Urinary bladder (tissue), 3 donors: ENCODE measurements at regions not wholly inside any gene's neighbourhood (a gene's known extent, or its start where the extent isn't known, plus 50 kb on each side); places are given as distances from the start of the nearest gene placed in this dataset.

Experiments
- DNase-seq: peaks from one replicate; pipeline ENCODE4 v3.0.0-alpha.2; 2015; ENCODE audit errors: extremely low spot score
- H3K27ac ChIP-seq: one replicate; pipeline ENCODE4 v1.5.1; 2013; ENCODE audit warnings: low read depth, mild to moderate bottlenecking, moderate library complexity
- H3K36me3 ChIP-seq: one replicate; pipeline ENCODE4 v1.6.1; 2013; ENCODE audit warnings: mild to moderate bottlenecking, moderate library complexity; ENCODE audit not compliant: insufficient read depth
- H3K4me1 ChIP-seq: one replicate; pipeline ENCODE4 v1.6.1; 2013; ENCODE audit warnings: mild to moderate bottlenecking, moderate library complexity; ENCODE audit not compliant: insufficient read depth
- H3K4me3 ChIP-seq: one replicate; pipeline ENCODE4 v1.5.1; 2013; ENCODE audit warnings: low read depth, low read length
- WGBS: extraction: QIAGEN DNeasy Blood & Tissue Kit; methylation state at CpG from one replicate; pipeline ENCODE4 v1.1.7; 2013; 5-methylcytosine and 5-hydroxymethylcytosine counted together
- donor health status: healthy with polysubstance abuse.
- donor health status: healthy.

DNA sequence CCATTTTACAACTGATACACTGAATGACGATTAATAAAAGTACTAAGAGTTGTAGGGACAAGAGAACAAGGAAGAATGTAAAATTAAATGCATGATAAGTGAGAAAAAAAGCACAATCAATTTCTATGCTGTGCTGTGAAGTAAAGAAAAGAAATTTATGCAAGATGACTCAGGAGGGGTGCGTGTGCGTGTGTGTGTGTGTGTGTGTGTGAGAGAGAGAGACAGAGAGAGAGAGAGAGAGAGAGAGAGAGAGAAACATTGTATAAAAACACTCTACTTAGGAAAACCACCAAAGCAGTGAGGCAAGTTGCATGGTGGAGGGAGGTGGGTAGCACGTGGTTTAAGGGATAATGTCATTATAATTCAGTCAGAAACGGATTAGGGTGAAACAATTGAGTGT, 580.8 kb upstream of the ALCAM start:
- no peaks in the 10 kb centered on the region for H3K4me1 ChIP-seq
- DNase-seq: no peak
- 87% methylated on average over 5 of the region's 5 CpGs for WGBS
- no peak overlapping the region for H3K27ac ChIP-seq
- H3K4me3 ChIP-seq: no peak overlapping the region
- no peaks in the 10 kb centered on the region for H3K36me3 ChIP-seq

DNA sequence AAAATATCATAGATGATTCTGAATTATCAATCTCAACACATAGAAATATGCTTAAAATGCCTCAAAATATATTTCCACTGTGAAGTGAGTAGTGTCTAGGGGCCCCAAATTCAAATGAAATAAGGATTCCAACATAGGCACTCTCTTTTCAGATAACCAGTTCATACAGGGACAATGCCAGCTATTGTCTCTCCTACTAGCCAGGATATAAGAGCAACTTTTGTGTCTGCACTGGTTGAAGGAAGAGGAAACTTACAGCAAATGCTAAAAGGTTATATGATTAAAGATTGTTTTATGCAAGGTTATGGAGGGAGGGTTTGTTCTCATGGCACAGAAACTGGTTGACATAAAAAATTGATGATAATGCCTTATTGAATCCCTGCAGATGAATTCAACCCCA, 579.4 kb upstream of the ALCAM start:
- Histone ChIP-seq H3K4me3 (no peak overlapping the region), H3K36me3 (no peaks in the 10 kb centered on the region), H3K4me1 (no peaks in the 10 kb centered on the region), H3K27ac (no peak overlapping the region)
- no peak for DNase-seq

DNA sequence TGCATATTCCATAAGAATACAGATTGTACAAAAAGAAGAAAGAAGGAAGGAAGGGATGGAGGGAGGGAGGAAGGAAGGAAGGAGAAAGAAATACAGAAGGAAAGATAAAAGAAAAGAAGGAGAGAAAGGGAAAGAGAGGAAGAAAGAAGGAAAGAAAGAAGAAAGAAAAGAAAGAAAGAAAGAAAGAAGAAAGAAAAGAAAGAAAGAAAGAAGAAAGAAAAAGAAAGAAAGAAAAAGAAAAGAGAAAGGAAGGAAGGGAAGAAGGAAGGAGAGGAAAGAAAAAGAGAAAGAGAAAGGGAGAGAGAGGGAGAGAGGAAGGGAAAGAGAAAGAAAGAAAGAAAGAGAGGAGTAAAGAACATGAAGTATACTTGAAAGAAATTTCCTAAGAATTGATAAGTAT, 577.9 kb upstream of the ALCAM start:
- Histone ChIP-seq H3K4me3 (no peak overlapping the region), H3K4me1 (no peaks in the 10 kb centered on the region), H3K36me3 (no peaks in the 10 kb centered on the region), H3K27ac (no peak overlapping the region)
- no peak for DNase-seq

DNA sequence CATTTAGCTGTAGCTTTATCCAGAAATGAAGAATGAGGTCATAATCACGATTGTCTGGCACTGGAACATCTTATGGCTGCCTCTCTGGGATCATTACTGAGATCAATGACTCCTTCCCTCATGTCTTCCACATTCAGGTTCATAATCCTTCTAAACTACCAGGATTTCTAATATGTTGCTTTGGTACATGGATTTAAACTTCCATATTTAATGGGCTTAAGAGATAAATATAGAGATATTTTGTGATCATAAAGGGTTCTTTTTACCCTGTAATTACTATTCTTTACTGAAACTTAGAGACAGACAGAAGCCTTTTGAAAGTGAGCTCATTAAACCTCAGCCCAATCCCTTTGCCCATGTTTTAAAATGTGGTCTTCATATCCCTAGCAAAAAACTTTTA, 575.4 kb upstream of the ALCAM start:
- Histone ChIP-seq H3K27ac (no peak overlapping the region), H3K4me3 (no peak overlapping the region), H3K4me1 (no peaks in the 10 kb centered on the region), H3K36me3 (no peaks in the 10 kb centered on the region)
- DNase-seq: no peak
- WGBS: 42% methylated on average over 1 of the region's 1 CpG

DNA sequence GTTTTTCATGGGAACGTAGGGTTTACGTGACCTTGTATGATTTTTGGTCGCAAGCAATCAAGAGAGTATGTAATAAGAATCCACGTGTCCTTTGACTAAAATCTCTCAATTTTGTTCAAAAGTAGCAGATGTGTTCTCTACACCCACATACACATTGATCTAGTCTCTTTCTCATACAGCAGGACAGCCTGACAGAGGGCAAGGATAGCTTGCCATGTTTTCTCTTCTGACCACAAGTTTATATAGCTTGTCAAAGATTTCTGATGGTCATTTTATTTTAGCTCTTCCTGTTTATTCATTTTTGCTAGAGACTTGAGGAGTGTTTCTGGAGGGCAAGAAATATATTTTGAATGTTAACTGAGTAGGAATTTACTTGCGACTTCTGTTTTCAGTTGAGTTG, 570.2 kb upstream of the ALCAM start:
- Histone ChIP-seq H3K4me3 (no peak overlapping the region), H3K4me1 (no peaks in the 10 kb centered on the region), H3K27ac (no peak overlapping the region), H3K36me3 (no peaks in the 10 kb centered on the region)
- DNase-seq: no peak
- 88% methylated on average over 5 of the region's 5 CpGs for WGBS

DNA sequence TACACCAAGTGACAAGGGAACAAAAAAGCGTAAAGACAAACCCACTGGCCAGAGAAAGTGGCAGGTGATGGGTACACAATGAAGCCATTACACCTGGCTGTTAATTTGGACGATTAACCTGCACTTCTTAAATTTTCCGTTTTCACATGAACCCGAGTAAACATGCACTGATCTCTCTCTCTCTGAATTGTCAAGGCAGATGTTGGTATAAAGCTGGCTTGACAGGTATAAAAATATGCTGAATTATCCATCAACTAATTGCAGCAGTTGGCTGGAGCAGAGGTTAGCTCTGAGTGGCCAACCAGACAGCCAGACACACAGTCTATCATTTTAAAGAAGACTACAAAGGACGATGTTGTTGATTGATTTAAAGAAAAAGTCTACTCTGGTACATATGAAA, 561.7 kb upstream of the ALCAM start:
- Histone ChIP-seq H3K4me1 (no peaks in the 10 kb centered on the region), H3K27ac (no peak overlapping the region), H3K36me3 (no peaks in the 10 kb centered on the region), H3K4me3 (no peak overlapping the region)
- 94% methylated on average over 5 of the region's 5 CpGs for WGBS
- no peak for DNase-seq

DNA sequence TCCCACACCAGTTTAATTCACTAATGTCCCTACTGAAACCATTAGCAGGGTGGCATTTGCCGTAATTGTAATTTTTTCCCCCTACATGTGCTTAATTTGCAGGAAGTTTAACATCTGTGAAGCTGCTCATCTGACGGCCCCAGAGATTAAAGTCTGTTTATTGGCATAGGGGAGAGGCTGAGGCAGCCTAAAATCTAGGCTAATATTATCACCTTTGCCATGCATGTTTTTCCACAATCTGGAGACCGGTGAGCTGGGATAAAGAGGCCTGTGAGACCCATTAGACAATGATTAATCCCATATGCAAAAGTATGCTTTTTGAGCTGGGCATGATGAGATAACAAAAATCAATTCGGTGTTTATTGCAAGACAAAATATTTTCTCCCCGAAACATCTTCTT, 561.2 kb upstream of the ALCAM start:
- Histone ChIP-seq H3K27ac (no peak overlapping the region), H3K4me3 (no peak overlapping the region), H3K36me3 (no peaks in the 10 kb centered on the region), H3K4me1 (no peaks in the 10 kb centered on the region)
- WGBS: 70% methylated on average over 5 of the region's 5 CpGs
- DNase-seq: no peak

DNA sequence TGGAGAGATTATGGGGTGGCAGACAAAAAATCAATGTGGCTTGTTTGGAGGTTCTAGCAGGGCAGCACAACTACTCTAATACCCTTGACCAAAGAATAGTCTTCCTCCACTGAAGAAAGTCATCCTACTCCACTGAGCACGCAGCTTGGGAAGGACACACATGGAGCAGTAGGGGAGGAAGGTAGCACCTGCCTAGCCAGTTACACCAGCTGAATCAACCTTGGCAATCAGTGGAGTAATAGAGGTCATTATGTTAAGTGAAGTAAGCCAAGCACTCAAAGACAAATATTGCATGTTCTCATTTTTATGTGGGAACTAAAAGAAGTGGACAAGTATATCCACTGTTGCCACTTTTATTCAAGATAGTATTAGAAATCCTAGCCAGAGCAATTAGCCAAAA, 555.8 kb upstream of the ALCAM start:
- H3K4me1 ChIP-seq: no peaks in the 10 kb centered on the region
- no peak overlapping the region for H3K4me3 ChIP-seq
- H3K36me3 ChIP-seq: no peaks in the 10 kb centered on the region
- WGBS: 81% methylated on average over 1 of the region's 1 CpG
- no peak for DNase-seq
- H3K27ac ChIP-seq: no peak overlapping the region

DNA sequence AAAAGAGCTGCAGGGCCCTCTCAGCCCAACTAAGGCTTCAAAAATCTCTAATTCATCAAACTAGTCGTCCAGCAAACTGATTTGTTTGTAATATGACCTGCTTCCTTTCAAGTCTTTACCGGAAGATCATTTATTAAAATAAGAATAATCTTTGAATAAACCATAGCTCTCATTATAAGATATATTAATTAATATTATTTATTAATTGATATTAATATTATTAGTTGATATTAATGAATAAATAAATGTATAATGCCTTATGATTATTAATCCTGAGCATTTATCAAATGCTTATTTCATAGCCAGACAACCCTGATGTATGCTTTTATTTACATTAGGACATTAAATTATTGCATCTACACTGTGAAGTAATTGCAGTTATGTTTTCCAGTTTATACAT, 550.7 kb upstream of the ALCAM start:
- 45% methylated on average over 2 of the region's 2 CpGs for WGBS
- H3K4me3 ChIP-seq: no peak overlapping the region
- H3K36me3 ChIP-seq: no peaks in the 10 kb centered on the region
- H3K27ac ChIP-seq: no peak overlapping the region
- H3K4me1 ChIP-seq: no peaks in the 10 kb centered on the region
- DNase-seq: no peak

DNA sequence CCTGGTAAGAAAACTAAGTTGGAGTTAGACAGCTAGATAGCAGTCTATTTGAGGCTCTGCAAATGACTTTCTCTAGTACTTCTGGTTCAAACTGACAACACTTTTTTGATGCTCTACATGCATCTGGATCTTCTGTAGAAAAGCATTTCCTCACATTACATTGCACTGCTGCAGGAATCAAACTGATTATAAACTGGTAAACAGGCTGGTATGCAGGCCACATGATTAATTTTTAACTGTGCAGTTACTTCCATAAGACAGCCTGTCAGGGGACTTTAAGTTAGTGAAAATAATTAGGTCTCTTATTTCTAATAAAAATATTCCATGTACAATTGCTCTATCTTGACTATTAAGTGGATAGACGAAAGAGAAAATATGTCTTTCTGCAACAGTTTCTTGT, 550.0 kb upstream of the ALCAM start:
- H3K36me3 ChIP-seq: no peaks in the 10 kb centered on the region
- H3K27ac ChIP-seq: no peak overlapping the region
- H3K4me3 ChIP-seq: no peak overlapping the region
- WGBS: 88% methylated on average over 1 of the region's 1 CpG
- no peak for DNase-seq
- H3K4me1 ChIP-seq: no peaks in the 10 kb centered on the region

DNA sequence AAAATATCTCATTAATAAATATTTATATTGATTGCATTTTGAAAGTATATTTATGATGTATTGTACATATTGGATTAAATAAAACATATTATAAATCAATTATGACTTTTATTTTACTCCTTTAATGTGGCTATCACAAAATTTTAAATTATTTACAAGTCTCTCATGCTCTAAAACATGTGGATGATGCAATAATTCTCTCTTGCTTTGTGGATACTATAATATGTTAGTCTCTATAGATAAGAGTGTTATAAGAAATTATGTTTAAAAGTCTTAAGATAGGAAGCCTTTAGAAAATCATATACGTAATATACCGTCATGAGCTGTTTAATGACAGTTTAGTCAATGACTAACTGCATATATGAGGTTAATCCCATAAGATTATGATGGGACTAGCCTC, 547.4 kb upstream of the ALCAM start:
- DNase-seq: no peak
- Histone ChIP-seq H3K36me3 (no peaks in the 10 kb centered on the region), H3K4me3 (no peak overlapping the region), H3K27ac (no peak overlapping the region), H3K4me1 (no peaks in the 10 kb centered on the region)
- 38% methylated on average over 2 of the region's 2 CpGs for WGBS

DNA sequence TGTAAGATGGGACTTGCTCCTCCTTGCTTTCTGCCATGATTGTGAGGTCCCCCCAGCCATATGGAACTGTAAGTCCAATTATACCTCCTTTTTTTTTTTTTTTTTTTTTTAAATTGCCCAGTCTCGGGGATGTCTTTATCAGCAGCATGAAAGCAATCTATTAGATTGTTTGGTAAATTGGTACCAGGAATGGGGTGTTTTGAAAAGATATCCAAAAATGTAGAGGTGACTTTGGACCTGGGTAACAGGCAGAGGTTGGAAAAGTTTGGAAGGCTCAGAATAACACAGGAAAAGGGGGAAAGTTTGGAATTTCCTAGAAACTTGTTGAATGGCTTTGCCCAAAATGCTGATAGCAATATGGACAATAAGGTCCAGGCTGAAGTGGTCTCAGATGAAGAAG, 545.8 kb upstream of the ALCAM start:
- Histone ChIP-seq H3K36me3 (no peaks in the 10 kb centered on the region), H3K27ac (no peak overlapping the region), H3K4me1 (no peaks in the 10 kb centered on the region), H3K4me3 (no peak overlapping the region)
- no peak for DNase-seq
- WGBS: 84% methylated on average over 1 of the region's 1 CpG

DNA sequence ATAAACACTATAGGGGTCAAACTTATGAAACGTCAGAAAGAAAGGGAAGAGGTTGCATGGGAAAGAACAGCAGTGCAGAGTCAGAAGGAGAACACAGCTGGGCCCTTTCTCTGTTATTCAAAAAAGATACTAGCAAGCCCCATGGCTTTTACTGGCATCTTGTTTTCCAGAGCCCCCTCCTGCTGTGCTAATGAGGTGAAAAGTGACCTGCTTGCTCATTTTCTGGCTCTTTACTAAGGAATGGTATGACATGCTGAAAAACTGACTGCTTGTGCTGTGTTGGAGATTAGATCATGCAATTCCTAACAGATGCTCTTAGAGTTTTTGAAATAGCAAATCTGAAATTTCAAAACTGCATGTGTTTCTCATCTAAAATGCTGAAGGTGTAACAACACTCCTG, 541.6 kb upstream of the ALCAM start:
- H3K36me3 ChIP-seq: no peaks in the 10 kb centered on the region
- H3K4me1 ChIP-seq: no peaks in the 10 kb centered on the region
- WGBS: 53% methylated on average over 1 of the region's 1 CpG
- DNase-seq: no peak
- no peak overlapping the region for H3K4me3 ChIP-seq
- no peak overlapping the region for H3K27ac ChIP-seq

DNA sequence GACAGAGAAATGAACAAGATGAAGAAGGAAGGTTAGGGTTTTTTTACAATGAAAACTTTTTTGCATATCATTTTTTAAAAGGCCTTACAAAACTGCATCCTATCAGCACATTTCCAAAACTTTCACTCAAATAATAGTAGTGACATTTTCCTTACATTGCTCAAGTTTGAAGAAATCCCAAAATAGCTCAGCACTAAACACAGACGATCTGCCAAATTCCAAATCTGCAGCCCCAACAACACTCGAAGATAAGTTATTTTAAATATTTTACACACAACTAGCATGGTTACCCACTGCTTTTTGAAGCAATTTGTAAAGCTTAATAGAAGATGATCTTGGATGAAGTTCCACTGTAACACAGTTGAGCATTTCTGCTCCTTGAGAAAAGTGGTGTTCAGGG, 535.6 kb upstream of the ALCAM start:
- 23% methylated on average over 2 of the region's 2 CpGs for WGBS
- Histone ChIP-seq H3K4me1 (no peaks in the 10 kb centered on the region), H3K27ac (no peak overlapping the region), H3K36me3 (no peaks in the 10 kb centered on the region), H3K4me3 (no peak overlapping the region)
- DNase-seq: no peak

DNA sequence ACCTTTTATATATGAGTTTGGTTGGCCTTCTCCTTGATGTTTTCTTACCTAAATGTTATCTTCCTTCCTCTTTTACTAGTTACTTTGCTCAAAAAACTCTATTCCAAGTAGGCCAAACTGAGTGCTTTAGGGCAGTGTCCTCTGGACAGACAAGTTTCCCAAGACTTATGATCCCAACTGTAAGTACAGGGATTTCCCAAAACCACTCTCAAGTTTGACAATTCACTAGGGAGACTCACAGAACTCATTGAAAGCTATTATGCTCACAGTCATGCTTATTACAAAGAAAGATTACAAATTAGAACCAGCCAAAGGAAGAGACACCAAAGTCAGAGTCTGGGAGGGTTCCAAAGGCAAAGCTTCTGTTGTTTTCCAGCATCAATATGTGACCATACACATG, 534.2 kb upstream of the ALCAM start:
- H3K36me3 ChIP-seq: no peaks in the 10 kb centered on the region
- DNase-seq: no peak

More for the DNA sequence above, 534.2 kb upstream of the ALCAM start:
- Histone ChIP-seq H3K27ac (no peak overlapping the region), H3K4me3 (no peak overlapping the region), H3K4me1 (no peaks in the 10 kb centered on the region)
